A549 (cell line): ENCODE measurements at regions not wholly inside any gene's neighbourhood (a gene's known extent, or its start where the extent isn't known, plus 50 kb on each side); places are given as distances from the start of the nearest gene placed in this dataset.
"Not testable (repeated sequence)": the region's sequence is repeated elsewhere in the genome, so short reads cannot be mapped to it uniquely, and the experiment has no call there.

ENCODE experiments used
- ATAC-seq, 2 experiments: fragments of 200-7000 bp in 1 of 2; fragments of >200 bp in 1 of 2; cut with Nextera tagmentation in 1 of 2; cut with Tn5 transposase in 1 of 2; 3 replicates each; pipeline versions ENCODE4 v1.8.0 to v1.9.1; 2018 to 2020; ENCODE audit warnings: mild to moderate bottlenecking in 1 of 2, moderate library complexity in 1 of 2
- CTCF ChIA-PET: fragments of 300-600 bp; sonication (Branson Sonifier 250); formaldehyde crosslinking; extraction: SDS; loops from one replicate; lab custom pipeline; 2021; ENCODE audit warnings: antibody characterized with exemption, inconsistent platforms; lab: Yijun Ruan, JAX
- POLR2A ChIA-PET: fragments of 350-600 bp; formaldehyde crosslinking; extraction: SDS; loops from one replicate; lab custom pipeline; 2021; ENCODE audit warnings: antibody characterized with exemption, inconsistent platforms; lab: Yijun Ruan, JAX
- DNase-seq, 2 experiments: peaks; one replicate each; pipeline versions ENCODE4 v3.0.0 to v3.0.0-alpha.2; 2011 to 2016; ENCODE audit warnings: low read depth in 1 of 2, low spot score in 1 of 2
- FAIRE-seq: peaks from 2 replicates; lab custom pipeline; 2011; peaks lifted over from hg19 to GRCh38; lab: Jason Lieb, UNC
- H3K27ac ChIP-seq, 2 experiments: fragments of >200 bp; sonication (Bioruptor Twin); formaldehyde crosslinking; 3 replicates each; pipeline ENCODE4 v1.5.1; 2016 to 2017
- H3K4me1 ChIP-seq: fragments of >200 bp; sonication (Bioruptor Twin); formaldehyde crosslinking; 3 replicates; pipeline ENCODE4 v1.6.1; 2016
- H3K4me2 ChIP-seq: fragments of >200 bp; sonication (Bioruptor Twin); formaldehyde crosslinking; 3 replicates; pipeline ENCODE4 v1.6.1; 2016
- H3K4me3 ChIP-seq: fragments of >200 bp; sonication (Bioruptor Twin); formaldehyde crosslinking; 3 replicates; pipeline ENCODE4 v1.5.1; 2016
- H3K9me3 ChIP-seq: fragments of >200 bp; sonication (Bioruptor Twin); formaldehyde crosslinking; 3 replicates; pipeline ENCODE4 v1.6.1; 2016
- CBX8 ChIP-seq: fragments of 200-600 bp; sonication (generic); IDR thresholded peaks from 2 replicates; pipeline ENCODE4 v1.6.1; 2016
- CEBPB ChIP-seq, 2 experiments: fragments of >200 bp in 1 of 2; sonication (Bioruptor Twin) in 1 of 2; formaldehyde crosslinking in 1 of 2; IDR thresholded peaks; 2 replicates each; pipeline ENCODE4 v1.6.1; 2012 to 2016
- CHD2 ChIP-seq: fragments of 150-350 bp; IDR thresholded peaks from 2 replicates; pipeline ENCODE4 v1.6.1; 2014; ENCODE audit warnings: low read length; ENCODE audit not compliant: partially characterized antibody
- EHF ChIP-seq: fragments of 250-450 bp; sonication (Bioruptor Pico); IDR thresholded peaks from 2 replicates; pipeline ENCODE4 v1.5.0; 2020; ENCODE audit warnings: mild to moderate bottlenecking
- EP300 ChIP-seq, 2 experiments: fragments of >200 bp; sonication (Bioruptor Twin); formaldehyde crosslinking; IDR thresholded peaks; 2 replicates in 1 of 2; 3 replicates in 1 of 2; pipeline ENCODE4 v1.6.1; 2016 to 2017
- FOSL2 ChIP-seq, 2 experiments: fragments of 450-650 bp in 1 of 2; fragments of >200 bp in 1 of 2; sonication (Bioruptor Twin) in 1 of 2; formaldehyde crosslinking; IDR thresholded peaks; 2 replicates each; pipeline versions ENCODE4 v1.5.0 to v1.6.1; 2016 to 2020; ENCODE audit warnings: mild to moderate bottlenecking in 1 of 2, moderate library complexity in 1 of 2
- FOXS1 ChIP-seq: fragments of 250-450 bp; sonication (Bioruptor Pico); IDR thresholded peaks from 2 replicates; pipeline ENCODE4 v1.5.0; 2020; ENCODE audit warnings: mild to moderate bottlenecking, moderate library complexity
- GATA3 ChIP-seq: IDR thresholded peaks from 2 replicates; pipeline ENCODE4 v1.6.1; 2012; ENCODE audit warnings: borderline replicate concordance
- HEYL ChIP-seq: fragments of 250-450 bp; sonication (Bioruptor Pico); IDR thresholded peaks from 2 replicates; pipeline ENCODE4 v1.8.0; 2021; ENCODE audit warnings: mild to moderate bottlenecking, moderate library complexity
- JUN ChIP-seq, 2 experiments: fragments of >200 bp; sonication (Bioruptor Twin); formaldehyde crosslinking; IDR thresholded peaks; 2 replicates in 1 of 2; 3 replicates in 1 of 2; pipeline ENCODE4 v1.6.1; 2016 to 2017
- JUNB ChIP-seq: fragments of >200 bp; sonication (Bioruptor Twin); formaldehyde crosslinking; IDR thresholded peaks from 2 replicates; pipeline ENCODE4 v1.6.1; 2016
- KDM1A ChIP-seq: fragments of 200-600 bp; sonication (generic); IDR thresholded peaks from 2 replicates; pipeline ENCODE4 v1.6.1; 2016; ENCODE audit warnings: low read depth, mild to moderate bottlenecking
- KDM5A ChIP-seq: fragments of 200-600 bp; sonication (generic); IDR thresholded peaks from 2 replicates; pipeline ENCODE4 v1.6.1; 2016; ENCODE audit warnings: antibody characterized with exemption, mild to moderate bottlenecking
- MAX ChIP-seq: IDR thresholded peaks from 2 replicates; pipeline ENCODE4 v1.6.1; 2012
- MYC ChIP-seq: IDR thresholded peaks from 2 replicates; pipeline ENCODE4 v1.6.1; 2012; ENCODE audit warnings: mild to moderate bottlenecking, inconsistent platforms, low read length, improper control_type of control experiment, borderline replicate concordance
- NPAS2 ChIP-seq: fragments of 250-450 bp; sonication (Bioruptor Pico); IDR thresholded peaks from 2 replicates; pipeline ENCODE4 v1.8.0; 2022; ENCODE audit warnings: mild to moderate bottlenecking, moderate library complexity, borderline replicate concordance
- PHF8 ChIP-seq: fragments of 200-600 bp; sonication (generic); IDR thresholded peaks from 2 replicates; pipeline ENCODE4 v1.6.1; 2016; ENCODE audit warnings: low read depth, mild to moderate bottlenecking, antibody characterized with exemption, moderate library complexity, borderline replicate concordance
- RCOR1 ChIP-seq: fragments of 150-350 bp; IDR thresholded peaks from 2 replicates; pipeline ENCODE4 v1.6.1; 2014; ENCODE audit warnings: antibody characterized with exemption, low read length, low read depth
- ZNF302 ChIP-seq: fragments of 250-450 bp; sonication (Bioruptor Pico); IDR thresholded peaks from 2 replicates; pipeline ENCODE4 v1.9.0; 2021; ENCODE audit warnings: inconsistent platforms, mild to moderate bottlenecking, moderate library complexity
- WGBS: methylation state at CpG from one replicate; pipeline ENCODE4 v1.1.6; 2017; ENCODE audit errors: missing lambda C conversion rate; 5-methylcytosine and 5-hydroxymethylcytosine counted together

- H3K4me1 ChIP-seq, FAIRE-seq, CTCF ChIA-PET, H3K4me3 ChIP-seq, POLR2A ChIA-PET, H3K27ac ChIP-seq, H3K9me3 ChIP-seq, ATAC-seq, H3K4me2 ChIP-seq, DNase-seq: not testable (repeated sequence)
- 72% methylated on average over 13 of the region's 21 CpGs for WGBS
These were observed 317.3 kb downstream of the ZNF479 start for GRCh38 chr7:56814911-56815310.

- CTCF ChIA-PET, POLR2A ChIA-PET, ATAC-seq: not testable (repeated sequence)
These were observed 317.8 kb downstream of the ZNF479 start for GRCh38 chr7:56814390-56814789.

GRCh38 chr7:56813975-56814374 is 318.3 kb downstream of the ZNF479 start:
- POLR2A ChIA-PET, H3K27ac ChIP-seq, ATAC-seq, CTCF ChIA-PET, H3K4me3 ChIP-seq, DNase-seq, H3K4me2 ChIP-seq, FAIRE-seq, H3K4me1 ChIP-seq, H3K9me3 ChIP-seq: not testable (repeated sequence)
- no CpG with 5 or more reads among the region's 19 CpGs for WGBS

More at GRCh38 chr7:56814390-56814789, 317.8 kb downstream of the ZNF479 start:
- DNase-seq, H3K4me2 ChIP-seq, H3K27ac ChIP-seq, H3K4me3 ChIP-seq, FAIRE-seq, H3K4me1 ChIP-seq, H3K9me3 ChIP-seq: not testable (repeated sequence)
- 87% methylated on average over 3 of the region's 24 CpGs for WGBS

- H3K27ac ChIP-seq, DNase-seq, H3K4me3 ChIP-seq, CTCF ChIA-PET, POLR2A ChIA-PET, H3K4me2 ChIP-seq, H3K4me1 ChIP-seq, FAIRE-seq, ATAC-seq, H3K9me3 ChIP-seq: not testable (repeated sequence)
- WGBS: 42% methylated on average over 5 of the region's 20 CpGs
These were observed 320.6 kb downstream of the ZNF479 start for GRCh38 chr7:56811516-56812070.

- ChIA-PET POLR2A (no interaction called here), CTCF (no interaction called here)
- Histone ChIP-seq H3K4me1 (no peaks in the 10 kb centered on the region), H3K27ac (no peak overlapping the region), H3K4me3 (no peak overlapping the region), H3K4me2 (no peak overlapping the region), H3K9me3 (no peaks in the 10 kb centered on the region)
- FAIRE-seq (no peak), ATAC-seq (no peak), DNase-seq (no peak)
- WGBS: 54% methylated on average over 14 of the region's 14 CpGs
- TF ChIP-seq FOXS1 (CRISPR knock-in tag) (no peak), MYC (no peak), CBX8 (no peak), NPAS2 (CRISPR knock-in tag) (no peak), EP300 (IDR thresholded peaks at IDR 0.05) (no peak), ZNF302 (CRISPR knock-in tag) (no peak), GATA3 (no peak), RCOR1 (no peak), FOSL2 (IDR thresholded peaks at IDR 0.05) (no peak), FOSL2 (CRISPR knock-in tag; IDR thresholded peaks at IDR 0.05) (no peak), KDM1A (no peak), MAX (no peak), CHD2 (no peak), HEYL (CRISPR knock-in tag) (no peak), CEBPB (IDR thresholded peaks at IDR 0.05) (no peak), JUNB (no peak), JUN (IDR thresholded peaks at IDR 0.05) (no peak), KDM5A (no peak), EHF (no peak), PHF8 (no peak)
These were observed 321.2 kb downstream of the ZNF479 start for GRCh38 chr7:56811081-56811480.
